Hepatocyte (in vitro differentiated cells): ENCODE measurements at regions not wholly inside any gene's neighbourhood (a gene's known extent, or its start where the extent isn't known, plus 50 kb on each side); places are given as distances from the start of the nearest gene placed in this dataset.

ENCODE experiments used
- EZH2 ChIP-seq: fragments of 200-600 bp; sonication (generic); IDR thresholded peaks from 2 replicates; pipeline ENCODE4 v1.6.1; 2016; ENCODE audit warnings: antibody characterized with exemption, mild to moderate bottlenecking, borderline replicate concordance
- TF ChIP-seq, protein P1 (sequence below): fragments of 200-600 bp; sonication (generic); IDR thresholded peaks from 2 replicates; pipeline ENCODE4 v1.5.1; 2016; ENCODE audit warnings: antibody characterized with exemption, mild to moderate bottlenecking; ENCODE audit not compliant: poor library complexity

GRCh38 chr10:78933828-78934531 is 134.8 kb upstream of the ZMIZ1 start:
- TF ChIP-seq, protein P1, sequence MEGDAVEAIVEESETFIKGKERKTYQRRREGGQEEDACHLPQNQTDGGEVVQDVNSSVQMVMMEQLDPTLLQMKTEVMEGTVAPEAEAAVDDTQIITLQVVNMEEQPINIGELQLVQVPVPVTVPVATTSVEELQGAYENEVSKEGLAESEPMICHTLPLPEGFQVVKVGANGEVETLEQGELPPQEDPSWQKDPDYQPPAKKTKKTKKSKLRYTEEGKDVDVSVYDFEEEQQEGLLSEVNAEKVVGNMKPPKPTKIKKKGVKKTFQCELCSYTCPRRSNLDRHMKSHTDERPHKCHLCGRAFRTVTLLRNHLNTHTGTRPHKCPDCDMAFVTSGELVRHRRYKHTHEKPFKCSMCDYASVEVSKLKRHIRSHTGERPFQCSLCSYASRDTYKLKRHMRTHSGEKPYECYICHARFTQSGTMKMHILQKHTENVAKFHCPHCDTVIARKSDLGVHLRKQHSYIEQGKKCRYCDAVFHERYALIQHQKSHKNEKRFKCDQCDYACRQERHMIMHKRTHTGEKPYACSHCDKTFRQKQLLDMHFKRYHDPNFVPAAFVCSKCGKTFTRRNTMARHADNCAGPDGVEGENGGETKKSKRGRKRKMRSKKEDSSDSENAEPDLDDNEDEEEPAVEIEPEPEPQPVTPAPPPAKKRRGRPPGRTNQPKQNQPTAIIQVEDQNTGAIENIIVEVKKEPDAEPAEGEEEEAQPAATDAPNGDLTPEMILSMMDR = no peak
- TF ChIP-seq EZH2 = no peak
